ENCODE measurements at regions not wholly inside any gene's neighbourhood (a gene's known extent, or its start where the extent isn't known, plus 50 kb on each side); places are given as distances from the start of the nearest gene placed in this dataset.

GRCh38 chr11:10619131-10619680 lies 50.7 kb upstream of the LYVE1 start:
- DNase-seq (ENCODE audit: low spot score) = no peak

- no peak for DNase-seq (ENCODE audit: low spot score)
Measured at GRCh38 chr11:10618490-10618889, 50.0 kb upstream of the LYVE1 start.

All from NAMALWA (cell line).